ENCODE measurements at regions not wholly inside any gene's neighbourhood (a gene's known extent, or its start where the extent isn't known, plus 50 kb on each side); places are given as distances from the start of the nearest gene placed in this dataset.
"Not testable (repeated sequence)": the region's sequence is repeated elsewhere in the genome, so short reads cannot be mapped to it uniquely, and the experiment has no call there.

DNA sequence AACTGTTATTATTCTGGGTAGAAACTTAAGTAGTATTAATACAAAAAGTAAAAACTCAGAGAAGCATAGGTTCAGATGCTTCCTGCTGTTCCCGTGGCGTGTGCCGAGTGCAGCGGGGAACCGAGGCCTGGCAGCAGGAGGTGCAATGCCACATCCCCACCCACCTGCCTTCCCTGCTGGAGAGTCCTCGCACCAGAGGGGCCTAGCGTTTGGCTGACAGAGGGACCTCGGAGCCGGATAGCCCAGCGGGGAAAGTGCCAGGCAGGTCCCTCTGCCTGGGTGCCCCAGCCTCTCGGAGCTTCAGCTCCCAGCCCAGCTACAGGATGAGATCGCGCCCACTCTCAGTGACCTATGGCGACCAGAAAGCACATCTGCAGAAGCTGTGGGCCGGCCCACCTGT, 169.6 kb upstream of the GSE1 start:
- DNase-seq (ENCODE audit: low spot score) = no peak

DNA sequence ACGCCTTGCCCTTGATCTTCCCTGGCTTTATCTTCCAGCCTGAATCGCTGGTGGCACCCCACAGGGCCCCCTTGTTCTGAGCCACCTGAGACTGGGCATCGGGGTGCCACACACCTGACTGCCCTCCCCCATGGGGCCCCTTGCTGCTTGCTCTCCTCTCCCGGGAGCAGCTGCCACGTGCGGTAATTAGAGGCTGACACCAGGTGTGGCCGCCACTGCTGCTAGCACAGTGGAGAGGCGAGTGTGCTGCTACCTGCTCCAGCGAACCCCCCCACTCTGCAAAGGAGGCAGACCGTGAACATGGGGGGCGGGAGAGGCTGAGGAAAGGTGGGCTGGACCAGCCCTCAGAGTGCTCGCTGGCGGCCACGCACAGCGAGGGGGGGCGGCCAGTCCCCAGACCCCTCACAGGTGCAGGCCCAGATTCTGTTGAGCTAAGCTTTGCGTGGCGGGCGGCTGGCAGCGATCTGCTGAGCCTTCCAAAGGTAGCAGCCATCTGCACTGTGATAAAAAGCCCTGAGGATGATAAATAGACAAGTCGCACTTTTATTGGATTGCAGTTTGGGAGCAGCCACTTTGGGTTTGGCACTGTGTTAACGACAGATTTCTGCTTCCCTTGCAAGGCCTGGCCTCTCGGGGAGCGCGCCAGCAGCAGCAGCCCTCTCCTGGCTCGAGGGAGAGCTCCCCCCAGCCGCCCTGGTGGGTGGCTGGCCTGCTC, 167.9 kb upstream of the GSE1 start:
- no peak for DNase-seq (ENCODE audit: low spot score)

- DNase-seq (ENCODE audit: low spot score) = no peak
Measured at GRCh38 chr16:85445779-85446222, 167.3 kb upstream of the GSE1 start.

- no peak for DNase-seq (ENCODE audit: low spot score)
Measured at GRCh38 chr16:85446951-85447692, 166.0 kb upstream of the GSE1 start.

- DNase-seq (ENCODE audit: low spot score) = no peak
Measured at GRCh38 chr16:85447693-85448313, 165.3 kb upstream of the GSE1 start.

GRCh38 chr16:85448557-85449190, 164.4 kb upstream of the GSE1 start:
- no peak for DNase-seq (ENCODE audit: low spot score)

GRCh38 chr16:85449191-85449884, 163.8 kb upstream of the GSE1 start:
- no peak for DNase-seq (ENCODE audit: low spot score)

DNA sequence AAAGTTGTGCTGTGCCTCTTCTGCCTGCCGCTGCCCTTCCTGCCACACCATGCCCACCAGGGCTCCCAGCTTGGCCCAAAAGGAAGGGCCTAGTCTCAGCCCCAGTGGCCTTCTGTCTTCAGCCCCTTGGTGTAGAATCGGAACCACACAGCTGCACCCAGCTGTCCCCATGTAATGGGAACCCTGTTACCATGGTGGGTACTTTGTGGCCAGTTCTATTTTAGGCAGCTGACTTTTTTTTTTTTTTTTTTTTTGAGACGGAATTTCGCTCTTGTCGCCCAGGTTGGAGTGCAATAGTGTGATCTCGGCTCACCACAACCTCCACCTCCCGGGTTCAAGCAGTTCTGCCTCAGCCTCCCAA, 163.3 kb upstream of the GSE1 start:
- no peak for DNase-seq (ENCODE audit: low spot score)

- DNase-seq (ENCODE audit: low spot score) = not testable (repeated sequence)
Measured at GRCh38 chr16:85451142-85451541, 162.0 kb upstream of the GSE1 start.

DNA sequence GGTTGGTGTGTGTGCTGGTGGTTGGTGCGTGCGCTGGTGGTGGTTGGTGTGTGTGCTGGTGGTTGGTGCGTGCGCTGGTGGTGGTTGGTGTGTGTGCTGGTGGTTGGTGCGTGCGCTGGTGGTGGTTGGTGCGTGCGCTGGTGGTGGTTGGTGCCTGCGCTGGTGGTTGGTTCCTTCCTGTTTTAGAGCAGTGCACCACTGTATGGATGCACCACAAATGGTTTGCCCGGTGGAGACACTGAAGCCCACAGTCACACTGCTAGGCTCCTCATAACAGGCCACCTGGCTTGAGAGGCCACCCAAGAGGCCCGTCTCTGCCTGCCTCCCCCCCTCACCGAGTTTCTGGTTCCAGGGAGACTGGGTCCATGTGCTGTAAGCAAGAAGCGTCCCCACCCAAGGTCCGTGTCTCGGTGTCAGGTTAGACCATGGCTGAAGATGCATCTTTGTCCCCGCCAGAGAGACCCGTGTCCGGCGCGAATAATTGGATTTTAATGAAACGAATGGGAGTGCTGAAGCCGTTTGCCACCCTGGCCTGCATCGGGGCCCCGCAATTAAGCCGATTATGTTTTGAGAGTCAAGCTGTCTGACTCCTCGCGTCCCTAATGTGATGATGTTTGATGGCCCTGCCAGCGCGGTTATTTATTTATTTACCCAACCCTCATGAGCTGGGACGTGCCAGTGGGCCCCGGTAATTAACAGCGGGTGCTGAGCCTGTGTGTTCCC, 161.3 kb upstream of the GSE1 start:
- no peak for DNase-seq (ENCODE audit: low spot score)

- DNase-seq (ENCODE audit: low spot score) = no peak
Measured at GRCh38 chr16:85452364-85453193, 160.5 kb upstream of the GSE1 start.

DNA sequence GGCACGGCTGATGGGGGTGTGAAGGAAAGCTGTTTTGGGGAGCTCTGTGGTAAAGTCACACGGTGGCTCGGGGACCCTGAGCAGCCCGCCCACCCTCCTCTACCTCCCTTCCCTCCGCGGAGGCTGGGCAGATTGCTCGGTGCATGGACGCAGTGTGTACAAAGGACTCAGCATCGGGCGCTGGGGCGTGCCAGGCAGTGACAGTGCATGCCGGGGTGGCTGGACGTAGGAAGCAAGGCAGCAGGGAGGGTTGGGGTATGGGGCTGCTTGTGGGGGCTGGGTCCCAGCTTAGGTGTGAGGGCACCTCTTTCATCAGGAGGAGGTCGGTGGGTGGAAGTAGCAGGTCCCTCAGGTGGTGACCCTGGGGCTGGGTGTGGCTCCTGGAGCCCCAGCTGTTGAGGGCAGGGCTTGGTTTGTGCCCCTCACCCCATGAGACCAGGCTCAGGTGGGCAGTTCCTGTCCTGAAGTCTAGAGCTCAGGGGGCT, 159.9 kb upstream of the GSE1 start:
- no peak for DNase-seq (ENCODE audit: low spot score)

- no peak for DNase-seq (ENCODE audit: low spot score)
Measured at GRCh38 chr16:85453703-85454102, 159.4 kb upstream of the GSE1 start.

DNA sequence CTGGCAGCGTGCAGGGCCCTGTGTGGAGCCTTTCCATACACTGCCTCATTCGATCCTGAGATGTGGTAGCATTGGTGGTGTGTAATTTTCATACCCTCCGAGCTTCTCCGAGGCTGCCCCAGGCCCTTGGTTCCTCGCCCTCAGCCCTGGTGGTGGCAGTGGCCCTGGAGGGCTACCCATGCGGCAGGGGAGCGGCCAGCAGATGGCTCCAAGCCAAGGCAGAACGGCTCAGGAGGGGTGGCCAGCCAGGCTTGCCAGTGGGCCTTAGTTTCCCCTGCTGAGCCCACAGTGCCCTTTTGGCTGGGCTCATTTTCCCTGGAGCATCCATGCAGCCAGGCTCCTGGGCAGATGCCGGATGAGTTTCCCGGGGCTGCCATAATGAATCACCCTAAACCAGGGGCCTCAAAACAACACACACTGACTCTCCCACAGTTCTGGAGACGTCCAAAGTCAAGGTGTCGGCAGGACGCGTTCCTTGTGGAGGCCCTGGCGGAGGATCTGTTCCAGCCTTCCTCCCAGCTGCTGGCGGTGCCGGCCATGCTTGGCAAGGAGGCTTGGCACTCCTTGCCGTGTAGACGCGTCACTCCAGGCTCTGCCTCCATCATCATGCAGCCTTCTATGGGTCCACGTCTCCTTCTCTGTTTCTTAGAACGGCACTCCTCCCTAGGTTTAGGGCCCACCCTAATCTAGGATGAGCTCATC, 158.8 kb upstream of the GSE1 start:
- DNase-seq (ENCODE audit: low spot score) = no peak

- DNase-seq (ENCODE audit: low spot score) = no peak
Measured at GRCh38 chr16:85455534-85455933, 157.6 kb upstream of the GSE1 start.

DNA sequence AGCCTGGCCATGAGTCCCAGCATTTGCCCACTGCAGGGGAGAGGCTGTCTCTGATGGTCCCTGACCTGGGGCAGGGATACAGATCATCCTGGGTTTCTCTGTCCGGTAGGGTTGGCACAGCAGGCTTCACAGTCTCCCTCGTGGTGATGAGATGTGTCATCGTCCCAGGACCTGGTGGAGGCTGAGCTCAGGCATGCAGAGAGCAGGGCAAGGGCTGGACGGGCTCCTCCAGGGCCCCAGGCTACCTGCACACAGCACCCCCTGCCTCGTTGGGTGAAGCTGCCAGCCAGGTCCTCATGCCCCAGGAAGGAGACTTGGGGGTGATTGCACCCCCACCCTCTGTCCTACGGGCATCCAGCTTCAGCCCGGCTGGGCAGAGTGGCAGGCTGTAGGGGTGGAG, 155.8 kb upstream of the GSE1 start:
- DNase-seq (ENCODE audit: low spot score) = no peak

DNA sequence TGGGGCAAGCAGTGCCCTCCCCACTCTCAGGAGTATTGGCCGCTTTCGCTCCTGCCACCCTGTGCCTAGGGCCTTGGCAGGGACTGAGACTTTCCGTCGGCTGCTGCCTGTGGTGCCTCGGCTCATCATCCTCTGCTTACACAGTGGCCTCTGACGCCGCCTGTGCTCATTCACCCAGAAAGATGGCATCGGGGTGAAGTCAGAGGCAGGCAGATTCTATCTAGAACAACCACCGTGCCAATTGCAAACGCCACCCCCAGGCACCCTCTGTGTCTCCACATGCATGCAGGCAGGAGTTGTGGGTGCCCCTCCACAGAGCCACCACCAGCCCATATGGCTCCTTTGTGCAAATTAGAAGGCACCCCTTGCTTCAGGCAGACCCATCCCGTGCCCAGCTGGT, 154.2 kb upstream of the GSE1 start:
- DNase-seq (ENCODE audit: low spot score) = no peak

- no peak for DNase-seq (ENCODE audit: low spot score)
Measured at GRCh38 chr16:85459529-85460251, 153.4 kb upstream of the GSE1 start.

Data from hematopoietic multipotent progenitor cell treated with erythropoietin and hydrocortisone succinate and interleukin-3 and kit ligand, for 15 days (in vitro differentiated cells).